Prostate gland (tissue), 2 donors: ENCODE measurements at regions not wholly inside any gene's neighbourhood (a gene's known extent, or its start where the extent isn't known, plus 50 kb on each side); places are given as distances from the start of the nearest gene placed in this dataset.

Source experiments
- DNase-seq: peaks from one replicate; pipeline ENCODE4 v3.0.0-alpha.2; 2019; ENCODE audit warnings: low spot score
- H3K27ac ChIP-seq, 2 donors: fragments of 200-600 bp; sonication (generic); 2 replicates each; pipeline ENCODE4 v1.5.1; 2017 to 2019
- H3K27me3 ChIP-seq: fragments of 200-600 bp; sonication (generic); replicated peaks from 2 replicates; pipeline ENCODE4 v1.5.1; 2019; ENCODE audit not compliant: insufficient read depth
- H3K36me3 ChIP-seq, 2 donors: fragments of 200-600 bp; sonication (generic); 1 replicate in 1 of 2; 2 replicates in 1 of 2; pipeline versions ENCODE4 v1.5.1 to v1.8.1; 2017 to 2019
- H3K4me1 ChIP-seq: fragments of 200-600 bp; sonication (generic); replicated peaks from 2 replicates; pipeline ENCODE4 v1.5.1; 2019
- H3K4me3 ChIP-seq, 2 donors: fragments of 200-600 bp; sonication (generic); 2 replicates each; pipeline ENCODE4 v1.5.1; 2017 to 2019
- H3K9me3 ChIP-seq: fragments of 200-600 bp; sonication (generic); 2 replicates; pipeline ENCODE4 v1.5.1; 2017
- POLR2A ChIP-seq: fragments of 450-650 bp; IDR thresholded peaks from one replicate; pipeline ENCODE4 v1.6.1; 2016; ENCODE audit warnings: antibody characterized with exemption, mild to moderate bottlenecking
- POLR2AphosphoS5 ChIP-seq: sonication (generic); formaldehyde crosslinking; IDR thresholded peaks from one replicate; pipeline ENCODE4 v1.6.1; 2017; ENCODE audit warnings: antibody characterized with exemption
- WGBS: methylation state at CpG from one replicate; pipeline ENCODE4 v1.1.5; 2018; 5-methylcytosine and 5-hydroxymethylcytosine counted together
- intact Hi-C: fragments of 100-400 bp; cut with DNase I; formaldehyde crosslinking; loops from one replicate; pipeline ENCODE4 v1.14.2; 2022
- TF ChIP-seq, protein P1 (sequence below), 4 experiments: fragments of 200-600 bp in 2 of 4; fragments of 450-650 bp in 2 of 4; sonication (generic) in 2 of 4; IDR thresholded peaks; 1 replicate in 3 of 4; 2 replicates in 1 of 4; pipeline ENCODE4 v1.5.1; 2016 to 2019; ENCODE audit warnings: antibody characterized with exemption in 4 of 4, mild to moderate bottlenecking in 2 of 4, moderate library complexity in 2 of 4

DNA sequence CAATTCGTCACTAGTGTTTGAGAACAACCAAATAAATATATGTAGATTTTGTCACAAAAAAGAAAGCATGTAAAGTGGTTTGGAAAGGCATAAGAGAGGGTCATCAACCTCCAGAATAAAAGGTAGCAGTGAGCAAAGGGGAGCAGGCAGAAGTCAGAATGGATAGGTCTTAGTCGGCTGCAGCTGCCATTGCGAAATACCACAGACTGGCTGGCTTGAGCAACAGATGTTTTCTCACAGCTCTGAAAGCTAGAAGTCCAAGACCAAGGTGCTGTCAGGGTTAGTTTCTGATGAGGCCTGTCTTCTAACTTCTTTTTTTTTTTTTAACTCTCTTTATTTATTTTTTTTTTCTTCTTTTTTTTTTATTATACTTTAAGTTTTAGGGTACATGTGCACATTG, 208.1 kb upstream of the PIK3R1 start:
- H3K36me3 ChIP-seq: no peaks in the 10 kb centered on the region
- TF ChIP-seq POLR2A (no peak), POLR2AphosphoS5 (no peak)
- TF ChIP-seq, protein P1, sequence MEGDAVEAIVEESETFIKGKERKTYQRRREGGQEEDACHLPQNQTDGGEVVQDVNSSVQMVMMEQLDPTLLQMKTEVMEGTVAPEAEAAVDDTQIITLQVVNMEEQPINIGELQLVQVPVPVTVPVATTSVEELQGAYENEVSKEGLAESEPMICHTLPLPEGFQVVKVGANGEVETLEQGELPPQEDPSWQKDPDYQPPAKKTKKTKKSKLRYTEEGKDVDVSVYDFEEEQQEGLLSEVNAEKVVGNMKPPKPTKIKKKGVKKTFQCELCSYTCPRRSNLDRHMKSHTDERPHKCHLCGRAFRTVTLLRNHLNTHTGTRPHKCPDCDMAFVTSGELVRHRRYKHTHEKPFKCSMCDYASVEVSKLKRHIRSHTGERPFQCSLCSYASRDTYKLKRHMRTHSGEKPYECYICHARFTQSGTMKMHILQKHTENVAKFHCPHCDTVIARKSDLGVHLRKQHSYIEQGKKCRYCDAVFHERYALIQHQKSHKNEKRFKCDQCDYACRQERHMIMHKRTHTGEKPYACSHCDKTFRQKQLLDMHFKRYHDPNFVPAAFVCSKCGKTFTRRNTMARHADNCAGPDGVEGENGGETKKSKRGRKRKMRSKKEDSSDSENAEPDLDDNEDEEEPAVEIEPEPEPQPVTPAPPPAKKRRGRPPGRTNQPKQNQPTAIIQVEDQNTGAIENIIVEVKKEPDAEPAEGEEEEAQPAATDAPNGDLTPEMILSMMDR (IDR thresholded peaks at IDR 0.05): no peak
- intact Hi-C loops: no loop called here
- no peaks in the 10 kb centered on the region for H3K9me3 ChIP-seq
- H3K27me3 ChIP-seq: no peaks in the 10 kb centered on the region
- H3K4me1 ChIP-seq: no peaks in the 10 kb centered on the region
- H3K27ac ChIP-seq: no peak overlapping the region
- H3K4me3 ChIP-seq: no peak overlapping the region
- WGBS: 62% methylated on average over 3 of the region's 3 CpGs
- DNase-seq: no peak

GRCh38 chr5:68002836-68003235, 212.7 kb upstream of the PIK3R1 start:
- WGBS: 94% methylated on average over 3 of the region's 3 CpGs
- Histone ChIP-seq H3K27me3 (no peaks in the 10 kb centered on the region), H3K27ac (no peak overlapping the region), H3K9me3 (no peaks in the 10 kb centered on the region), H3K4me3 (no peak overlapping the region), H3K36me3 (no peaks in the 10 kb centered on the region), H3K4me1 (peaks cover 6% of the 10 kb centered on the region)
- TF ChIP-seq, protein P1 (IDR thresholded peaks at IDR 0.05): no peak
- no peak for TF ChIP-seq POLR2A
- TF ChIP-seq POLR2AphosphoS5: no peak
- DNase-seq: no peak
- intact Hi-C loops: no loop called here

DNA sequence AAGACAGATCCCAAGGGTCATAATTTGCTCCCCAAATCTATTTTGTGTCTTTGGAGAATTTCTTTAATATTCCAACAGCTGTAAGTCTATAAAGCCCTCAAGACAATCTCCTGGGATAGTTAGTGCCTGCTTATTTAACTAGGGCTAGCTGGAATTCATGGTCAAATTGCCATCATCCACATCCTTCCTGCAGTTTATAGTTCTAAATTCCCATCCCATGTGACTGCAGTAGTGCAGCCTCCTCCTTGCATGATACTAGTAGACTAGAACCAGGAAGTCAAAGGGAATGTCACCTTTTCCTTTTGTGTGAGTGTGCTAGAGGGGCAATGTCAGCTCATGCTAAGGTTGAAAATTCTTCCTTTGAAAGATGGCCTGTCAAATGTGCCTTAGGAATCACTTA, 214.8 kb upstream of the PIK3R1 start:
- Histone ChIP-seq H3K27me3 (no peaks in the 10 kb centered on the region), H3K27ac (no peak overlapping the region)
- no peak for TF ChIP-seq POLR2AphosphoS5
- TF ChIP-seq, protein P1 (IDR thresholded peaks at IDR 0.05): no peak
- no peak for TF ChIP-seq POLR2A

GRCh38 chr5:67999391-67999790, 216.2 kb upstream of the PIK3R1 start:
- intact Hi-C loops: no loop called here
- no peak for DNase-seq
- H3K27me3 ChIP-seq: no peaks in the 10 kb centered on the region
- WGBS: 75% methylated on average over 2 of the region's 2 CpGs
- no peaks in the 10 kb centered on the region for H3K36me3 ChIP-seq
- no peak overlapping the region for H3K4me3 ChIP-seq
- peak overlapping the region; percentile 41 to 72 for H3K27ac ChIP-seq
- H3K4me1 ChIP-seq: peaks cover 6% of the 10 kb centered on the region
- TF ChIP-seq, protein P1 (IDR thresholded peaks at IDR 0.05): no peak
- TF ChIP-seq POLR2AphosphoS5 (no peak), POLR2A (no peak)
- no peaks in the 10 kb centered on the region for H3K9me3 ChIP-seq

More for the DNA sequence above, 214.8 kb upstream of the PIK3R1 start:
- no peak overlapping the region for H3K4me3 ChIP-seq
- intact Hi-C loops: no loop called here
- no peaks in the 10 kb centered on the region for H3K36me3 ChIP-seq
- no peaks in the 10 kb centered on the region for H3K9me3 ChIP-seq
- H3K4me1 ChIP-seq: peaks cover 6% of the 10 kb centered on the region
- no peak for DNase-seq

GRCh38 chr5:67998709-67999261, 216.8 kb upstream of the PIK3R1 start:
- Histone ChIP-seq H3K27me3 (no peaks in the 10 kb centered on the region), H3K4me3 (no peak overlapping the region), H3K36me3 (no peaks in the 10 kb centered on the region), H3K4me1 (peaks cover 6% of the 10 kb centered on the region), H3K27ac (peak overlapping the region; percentile 41 to 72), H3K9me3 (no peaks in the 10 kb centered on the region)
- DNase-seq: peak; percentile 83
- 46% methylated on average over 7 of the region's 7 CpGs for WGBS
- intact Hi-C loops: no loop called here
- TF ChIP-seq, protein P1 (IDR thresholded peaks at IDR 0.05): no peak
- TF ChIP-seq POLR2AphosphoS5 (peak; percentile 91), POLR2A (no peak)
